ENCODE measurements at regions not wholly inside any gene's neighbourhood (a gene's known extent, or its start where the extent isn't known, plus 50 kb on each side); places are given as distances from the start of the nearest gene placed in this dataset.

GRCh38 chr3:34650131-34650530, 851.7 kb downstream of the PDCD6IP start:
- DNase-seq (ENCODE audit: low spot score) (no peak), ATAC-seq (no peak)
- Histone ChIP-seq H3K27ac (ENCODE audit: low read depth) (no peak overlapping the region), H3K4me1 (ENCODE audit: insufficient read depth) (peaks cover 3% of the 10 kb centered on the region; the same call in 1 of the 2 replicates), H2AFZ (no peak overlapping the region), H3K4me2 (no peak overlapping the region), H3K36me3 (ENCODE audit: insufficient read depth) (no peaks in the 10 kb centered on the region), H3K9me2 (ENCODE audit: insufficient read depth) (peaks cover 3% of the 10 kb centered on the region), H3K79me2 (replicated peaks; ENCODE audit: insufficient read depth) (no peaks in the 10 kb centered on the region), H3K4me3 (no peak overlapping the region), H4K20me1 (replicated peaks; ENCODE audit: insufficient read depth) (no peaks in the 10 kb centered on the region), H3K27me3 (ENCODE audit: insufficient read depth) (no peaks in the 10 kb centered on the region), H3F3A (replicated peaks; ENCODE audit: low read depth) (no peaks in the 10 kb centered on the region)
- Mint-ChIP-seq H3K4me3 (no peak overlapping the region), H3K4me1 (peaks cover 5% of the 10 kb centered on the region; the same call in 1 of the 3 replicates), H3K27ac (no peak overlapping the region), H3K9me3 (no peaks in the 10 kb centered on the region), H3K27me3 (ENCODE audit: insufficient read depth, low read depth, poor library complexity) (no peaks in the 10 kb centered on the region), H3K36me3 (ENCODE audit: low read depth) (no peaks in the 10 kb centered on the region)
- no peak for TF ChIP-seq NANOG (IDR thresholded peaks at IDR 0.05; ENCODE audit: borderline replicate concordance)
- TF ChIP-seq STAT1 (IDR thresholded peaks at IDR 0.05; ENCODE audit: unreplicated experiment) = no peak
- no peak for TF ChIP-seq CREB1 (CRISPR knock-in tag; IDR thresholded peaks at IDR 0.05; ENCODE audit: low read depth)
- TF ChIP-seq JUNB (IDR thresholded peaks at IDR 0.05; ENCODE audit: unreplicated experiment) = no peak
- TF ChIP-seq CTCF (conservative IDR thresholded peaks at IDR 0.05; ENCODE audit: low read depth in 2 of 2) = no peak
- TF ChIP-seq EZH2phosphoT487 (IDR thresholded peaks at IDR 0.05; ENCODE audit: unreplicated experiment) = no peak
- no peak for TF ChIP-seq ZNF462 (CRISPR knock-in tag; IDR thresholded peaks at IDR 0.05)
- TF ChIP-seq EZH2 (IDR thresholded peaks at IDR 0.05; ENCODE audit: low read depth, unreplicated experiment) = no peak
- TF ChIP-seq ETS1 (IDR thresholded peaks at IDR 0.05) = no peak

Data from GM23338 (cell line).